ENCODE measurements at regions not wholly inside any gene's neighbourhood (a gene's known extent, or its start where the extent isn't known, plus 50 kb on each side); places are given as distances from the start of the nearest gene placed in this dataset.

DNA sequence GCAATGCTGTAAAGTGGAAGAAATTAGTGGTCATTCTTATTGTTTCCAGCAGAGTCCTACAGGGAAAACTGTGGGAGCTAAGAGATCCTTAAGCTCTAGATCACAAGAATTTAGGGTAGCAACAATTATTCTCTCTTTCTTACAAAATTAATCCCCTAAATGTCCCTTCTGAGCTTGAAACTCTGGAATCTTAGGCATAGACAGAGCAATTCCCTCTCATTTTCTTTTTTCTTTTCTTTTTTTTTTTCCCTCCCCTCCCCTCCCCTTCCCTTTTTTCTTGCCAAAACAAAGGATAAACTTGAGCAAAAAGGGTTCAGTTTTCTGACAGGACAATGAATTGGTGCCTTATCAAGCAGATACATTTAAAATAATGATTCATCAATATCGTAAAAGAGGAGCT lies 441.0 kb downstream of the DSC3 start:
- Histone ChIP-seq H3K27me3 (replicated peaks in 1 of 4; ENCODE audit: control insufficient read depth in 3 of 4, extremely low read depth in 1 of 4, insufficient read depth in 3 of 4, low read length in 3 of 4) (no peaks in the 10 kb centered on the region), H2BK12ac (ENCODE audit: low read depth, low read length) (no peak overlapping the region), H4K91ac (replicated peaks; ENCODE audit: insufficient read length, low read length) (no peak overlapping the region), H3K4me3 (ENCODE audit: extremely low read depth in 1 of 4, insufficient read depth in 2 of 4, low read depth in 3 of 4, low read length in 4 of 4) (no peak overlapping the region), H3K9ac (replicated peaks in 1 of 4; ENCODE audit: extremely low read depth in 1 of 4, low read depth in 3 of 4, low read length in 3 of 4) (no peak overlapping the region), H4K20me1 (replicated peaks in 1 of 2; ENCODE audit: control insufficient read depth in 1 of 2, insufficient read depth in 2 of 2, low read length in 2 of 2) (no peaks in the 10 kb centered on the region), H3K4me2 (ENCODE audit: insufficient read depth in 1 of 2, low read depth in 2 of 2, low read length in 2 of 2) (no peak overlapping the region), H4K5ac (ENCODE audit: insufficient read length, low read depth, low read length) (no peak overlapping the region), H3K27ac (ENCODE audit: low read depth, low read length) (no peak overlapping the region), H3K4me1 (replicated peaks in 1 of 4; ENCODE audit: control insufficient read depth in 3 of 4, insufficient read depth in 4 of 4, low read length in 3 of 4) (peaks cover 0 to 3% (median 0%) of the 10 kb centered on the region in 4 experiments; a peak in 1 of 7 replicates), H3K79me2 (ENCODE audit: control insufficient read depth in 1 of 2, insufficient read depth in 2 of 2, low read length in 2 of 2) (no peaks in the 10 kb centered on the region), H3K79me1 (ENCODE audit: low read depth, low read length) (no peaks in the 10 kb centered on the region), H2AFZ (ENCODE audit: low read length) (no peak overlapping the region; the same call in 1 of the 2 replicates), H2BK20ac (ENCODE audit: low read length) (no peak overlapping the region), H3K23ac (ENCODE audit: insufficient read length) (no peak overlapping the region), H3K14ac (ENCODE audit: insufficient read length) (no peak overlapping the region), H3K56ac (replicated peaks; ENCODE audit: insufficient read length, low read depth, low read length) (no peak overlapping the region), H3K4ac (replicated peaks; ENCODE audit: insufficient read length, low read depth, low read length) (no peak overlapping the region), H3K23me2 (ENCODE audit: low read depth, low read length) (no peaks in the 10 kb centered on the region), H2BK120ac (replicated peaks; ENCODE audit: low read depth, low read length) (no peak overlapping the region), H2BK15ac (ENCODE audit: low read length) (no peak overlapping the region), H2AK5ac (ENCODE audit: low read depth, low read length) (no peak overlapping the region), H2BK5ac (ENCODE audit: low read depth, low read length) (no peak overlapping the region), H3K18ac (ENCODE audit: extremely low read depth, low read length) (no peak overlapping the region), H3K36me3 (ENCODE audit: control insufficient read depth in 2 of 4, insufficient read depth in 4 of 4, low read length in 3 of 4) (no peaks in the 10 kb centered on the region), H4K8ac (ENCODE audit: extremely low read depth, insufficient read depth, low read length) (no peak overlapping the region), H3K9me3 (ENCODE audit: insufficient read depth in 2 of 2, low read depth in 1 of 2, low read length in 1 of 2) (no peaks in the 10 kb centered on the region; a peak in 1 of 4 replicates)
- ChIA-PET CTCF (ENCODE audit: partially characterized antibody) (no interaction called here), POLR2A (ENCODE audit: partially characterized antibody) (no interaction called here)
- FAIRE-seq (no peak), DNase-seq (ENCODE audit: low read depth in 1 of 2, low spot score in 2 of 2) (no peak)
- 64% methylated on average over 1 of the region's 1 CpG; no CpG with 5 or more reads in 1 of the 2 experiments for WGBS, 2 experiments (ENCODE audit: extremely low coverage in 1 of 2, insufficient coverage in 1 of 2, insufficient read length in 1 of 2, insufficient replicate concordance in 2 of 2, low coverage in 1 of 2, low lambda C conversion rate in 2 of 2, missing lambda C conversion rate in 1 of 2)
- TF ChIP-seq POLR2AphosphoS5 (IDR thresholded peaks at IDR 0.05; ENCODE audit: low read depth, low read length) (no peak), EGR1 (IDR thresholded peaks at IDR 0.05; ENCODE audit: borderline replicate concordance, low read depth, low read length) (no peak)
